ENCODE measurements at regions not wholly inside any gene's neighbourhood (a gene's known extent, or its start where the extent isn't known, plus 50 kb on each side); places are given as distances from the start of the nearest gene placed in this dataset.

- DNase-seq (ENCODE audit: low spot score) (no peak), ATAC-seq (no peak)
- H3K36me3 Mint-ChIP-seq: no peaks in the 10 kb centered on the region
- H3K4me3 Mint-ChIP-seq: no peak overlapping the region
- no peak overlapping the region for H3K27ac Mint-ChIP-seq
- no peaks in the 10 kb centered on the region for H3K4me1 Mint-ChIP-seq (ENCODE audit: low read depth in 2 of 2)
- H3K27me3 Mint-ChIP-seq: no peaks in the 10 kb centered on the region
- peaks cover 9% of the 10 kb centered on the region for H3K9me3 Mint-ChIP-seq
These were observed 396.5 kb downstream of the OCA2 start for GRCh38 chr15:27702581-27702980.

- Mint-ChIP-seq H3K4me3 (no peak overlapping the region), H3K27ac (no peak overlapping the region), H3K9me3 (peaks cover 9% of the 10 kb centered on the region), H3K27me3 (no peaks in the 10 kb centered on the region), H3K4me1 (ENCODE audit: low read depth in 2 of 2) (no peaks in the 10 kb centered on the region), H3K36me3 (no peaks in the 10 kb centered on the region)
- DNase-seq (ENCODE audit: low spot score) (no peak), ATAC-seq (no peak)
These were observed 397.2 kb downstream of the OCA2 start for GRCh38 chr15:27701956-27702355.

- H3K9me3 Mint-ChIP-seq: peaks cover 9% of the 10 kb centered on the region
- H3K27me3 Mint-ChIP-seq: no peaks in the 10 kb centered on the region
- no peak for ATAC-seq
- DNase-seq (ENCODE audit: low spot score): no peak
- H3K36me3 Mint-ChIP-seq: no peaks in the 10 kb centered on the region
- H3K27ac Mint-ChIP-seq: no peak overlapping the region
- no peaks in the 10 kb centered on the region for H3K4me1 Mint-ChIP-seq (ENCODE audit: low read depth in 2 of 2)
- no peak overlapping the region for H3K4me3 Mint-ChIP-seq
These were observed 398.1 kb downstream of the OCA2 start for GRCh38 chr15:27701014-27701413.

DNA sequence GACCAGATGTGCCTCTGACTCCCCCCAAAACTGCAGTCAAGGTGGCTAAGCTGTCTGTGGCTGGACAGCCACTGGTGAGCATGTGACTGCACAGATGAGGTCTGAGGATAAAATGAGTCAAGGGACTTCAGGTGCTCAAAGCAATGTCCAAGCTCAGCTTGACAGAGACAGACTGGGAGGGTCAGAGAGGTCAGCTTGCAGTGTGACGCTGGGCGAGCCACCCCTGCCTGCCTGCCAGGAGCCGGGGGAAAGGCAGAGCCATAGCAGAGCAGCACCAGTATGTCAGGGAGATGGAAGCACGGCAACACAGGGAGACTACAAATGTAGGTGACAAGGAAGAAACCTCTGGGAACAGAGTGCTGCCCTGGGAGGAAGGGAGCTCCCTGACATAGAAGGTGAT lies 399.4 kb downstream of the OCA2 start:
- Mint-ChIP-seq H3K27me3 (no peaks in the 10 kb centered on the region), H3K9me3 (peaks cover 8% of the 10 kb centered on the region), H3K27ac (no peak overlapping the region), H3K4me1 (ENCODE audit: low read depth in 2 of 2) (no peaks in the 10 kb centered on the region), H3K4me3 (no peak overlapping the region), H3K36me3 (no peaks in the 10 kb centered on the region)
- DNase-seq (ENCODE audit: low spot score) (no peak), ATAC-seq (no peak)

GRCh38 chr15:27696530-27696929 lies 402.6 kb downstream of the OCA2 start:
- no peak overlapping the region for H3K4me3 Mint-ChIP-seq
- ATAC-seq: peak in 1 of 2 donors; percentile 29
- H3K27me3 Mint-ChIP-seq: no peaks in the 10 kb centered on the region
- H3K9me3 Mint-ChIP-seq: peaks cover 10% of the 10 kb centered on the region
- H3K27ac Mint-ChIP-seq: no peak overlapping the region
- no peaks in the 10 kb centered on the region for H3K4me1 Mint-ChIP-seq (ENCODE audit: low read depth in 2 of 2)
- no peak for DNase-seq (ENCODE audit: low spot score)
- no peaks in the 10 kb centered on the region for H3K36me3 Mint-ChIP-seq

GRCh38 chr15:27695726-27696125 lies 403.4 kb downstream of the OCA2 start:
- Mint-ChIP-seq H3K27ac (no peak overlapping the region), H3K36me3 (no peaks in the 10 kb centered on the region), H3K9me3 (peaks cover 15% of the 10 kb centered on the region), H3K4me1 (ENCODE audit: low read depth in 2 of 2) (no peaks in the 10 kb centered on the region), H3K27me3 (no peaks in the 10 kb centered on the region), H3K4me3 (no peak overlapping the region)
- ATAC-seq: no peak
- DNase-seq (ENCODE audit: low spot score): no peak

DNA sequence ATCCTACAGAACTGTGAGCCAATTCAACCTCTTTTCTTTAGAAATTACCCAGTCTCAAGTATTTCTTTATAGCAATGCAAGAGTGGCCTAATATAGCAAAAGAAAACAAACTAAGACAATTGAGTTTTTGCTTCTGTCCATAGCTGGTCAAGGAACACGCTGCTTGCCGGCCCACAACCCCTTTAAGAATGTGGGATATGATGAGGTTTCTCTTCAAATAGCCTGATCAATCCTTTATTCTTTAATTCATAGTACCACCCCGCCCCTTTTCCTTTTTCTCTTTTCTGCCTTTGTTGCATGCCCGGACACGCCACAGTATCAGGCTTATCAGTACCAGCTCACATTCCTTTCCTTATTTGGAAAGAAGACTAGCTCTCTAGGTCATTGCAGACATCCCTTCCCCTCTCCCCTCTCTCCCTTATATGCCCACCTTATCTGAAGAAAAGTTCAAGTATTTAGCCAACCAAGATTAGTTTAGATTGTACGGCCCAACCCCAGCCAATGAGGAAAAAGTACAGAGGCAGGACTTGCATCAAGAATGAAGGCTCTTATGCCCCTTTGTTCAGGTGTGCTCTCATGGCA lies 404.5 kb downstream of the OCA2 start:
- H3K27me3 Mint-ChIP-seq: no peaks in the 10 kb centered on the region
- no peaks in the 10 kb centered on the region for H3K4me1 Mint-ChIP-seq (ENCODE audit: low read depth in 2 of 2)
- DNase-seq (ENCODE audit: low spot score) (no peak), ATAC-seq (no peak)
- H3K36me3 Mint-ChIP-seq: no peaks in the 10 kb centered on the region
- no peak overlapping the region for H3K4me3 Mint-ChIP-seq
- no peak overlapping the region for H3K27ac Mint-ChIP-seq
- peaks cover 15% of the 10 kb centered on the region for H3K9me3 Mint-ChIP-seq

DNA sequence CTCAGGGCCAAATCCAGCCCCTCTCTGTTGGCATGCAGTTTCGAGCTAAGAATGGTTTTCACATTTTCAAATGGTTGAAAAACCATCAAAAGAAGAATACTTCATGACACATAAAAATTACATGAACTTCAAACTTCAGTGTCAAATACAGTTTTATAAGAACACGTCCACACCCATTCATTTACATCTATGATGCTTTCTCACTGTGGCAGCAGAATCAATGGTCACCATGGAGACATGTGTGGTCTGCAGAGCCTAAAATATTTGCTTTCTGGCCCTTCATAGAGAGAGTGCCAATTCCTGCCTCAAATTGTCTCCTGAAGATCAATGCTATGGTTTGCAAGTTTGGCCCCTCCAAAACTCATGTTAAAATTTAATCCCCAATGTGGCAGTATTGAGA lies 405.8 kb downstream of the OCA2 start:
- H3K27me3 Mint-ChIP-seq: no peaks in the 10 kb centered on the region
- no peak overlapping the region for H3K4me3 Mint-ChIP-seq
- H3K27ac Mint-ChIP-seq: no peak overlapping the region
- no peaks in the 10 kb centered on the region for H3K4me1 Mint-ChIP-seq (ENCODE audit: low read depth in 2 of 2)
- H3K36me3 Mint-ChIP-seq: no peaks in the 10 kb centered on the region
- H3K9me3 Mint-ChIP-seq: peaks cover 15% of the 10 kb centered on the region
- DNase-seq (ENCODE audit: low spot score) (no peak), ATAC-seq (no peak)

DNA sequence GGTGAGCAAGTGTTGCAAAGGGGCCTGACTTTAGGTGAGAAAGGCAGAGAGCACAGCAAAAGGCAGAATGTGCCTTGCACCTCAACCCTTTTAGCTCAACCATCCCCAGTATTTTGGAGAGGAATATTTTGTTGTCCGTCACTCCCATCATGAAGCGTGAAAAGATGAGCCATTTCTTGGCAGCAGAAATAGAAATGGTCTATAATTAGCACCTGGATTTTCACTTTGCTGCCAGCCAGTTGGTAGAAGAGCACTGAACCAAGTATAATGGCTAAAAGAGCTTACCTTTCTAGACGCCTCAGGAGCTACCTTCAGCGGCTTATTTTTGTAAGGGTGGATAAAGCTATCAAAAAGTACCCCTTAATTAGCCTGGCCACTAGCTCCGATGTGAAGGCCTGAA lies 406.7 kb downstream of the OCA2 start:
- H3K27me3 Mint-ChIP-seq: no peaks in the 10 kb centered on the region
- H3K36me3 Mint-ChIP-seq: no peaks in the 10 kb centered on the region
- no peak overlapping the region for H3K4me3 Mint-ChIP-seq
- no peaks in the 10 kb centered on the region for H3K4me1 Mint-ChIP-seq (ENCODE audit: low read depth in 2 of 2)
- DNase-seq (ENCODE audit: low spot score) (no peak), ATAC-seq (no peak)
- H3K27ac Mint-ChIP-seq: no peak overlapping the region
- H3K9me3 Mint-ChIP-seq: peaks cover 15% of the 10 kb centered on the region

GRCh38 chr15:27690290-27690689 lies 408.8 kb downstream of the OCA2 start:
- Mint-ChIP-seq H3K36me3 (no peaks in the 10 kb centered on the region), H3K27ac (no peak overlapping the region), H3K27me3 (no peaks in the 10 kb centered on the region), H3K4me1 (ENCODE audit: low read depth in 2 of 2) (no peaks in the 10 kb centered on the region), H3K4me3 (no peak overlapping the region), H3K9me3 (peaks cover 15% of the 10 kb centered on the region)
- no peak for ATAC-seq
- no peak for DNase-seq (ENCODE audit: low spot score)

- Mint-ChIP-seq H3K27ac (no peak overlapping the region), H3K36me3 (no peaks in the 10 kb centered on the region), H3K27me3 (no peaks in the 10 kb centered on the region), H3K4me1 (ENCODE audit: low read depth in 2 of 2) (no peaks in the 10 kb centered on the region), H3K9me3 (peaks cover 9% of the 10 kb centered on the region), H3K4me3 (no peak overlapping the region)
- DNase-seq (ENCODE audit: low spot score) (no peak), ATAC-seq (no peak)
These were observed 412.1 kb downstream of the OCA2 start for GRCh38 chr15:27686971-27687370.

- ATAC-seq: no peak
- H3K4me1 Mint-ChIP-seq (ENCODE audit: low read depth in 2 of 2): no peaks in the 10 kb centered on the region
- DNase-seq (ENCODE audit: low spot score): no peak
- no peaks in the 10 kb centered on the region for H3K36me3 Mint-ChIP-seq
- no peak overlapping the region for H3K27ac Mint-ChIP-seq
- H3K4me3 Mint-ChIP-seq: no peak overlapping the region
- H3K9me3 Mint-ChIP-seq: peaks cover 9% of the 10 kb centered on the region
- no peaks in the 10 kb centered on the region for H3K27me3 Mint-ChIP-seq
These were observed 412.7 kb downstream of the OCA2 start for GRCh38 chr15:27686369-27686768.

- Mint-ChIP-seq H3K9me3 (peaks cover 4% of the 10 kb centered on the region), H3K27ac (no peak overlapping the region), H3K4me3 (no peak overlapping the region), H3K4me1 (ENCODE audit: low read depth in 2 of 2) (no peaks in the 10 kb centered on the region), H3K27me3 (no peaks in the 10 kb centered on the region), H3K36me3 (no peaks in the 10 kb centered on the region)
- ATAC-seq (no peak), DNase-seq (ENCODE audit: low spot score) (no peak)
These were observed 413.5 kb downstream of the OCA2 start for GRCh38 chr15:27685644-27686043.

DNA sequence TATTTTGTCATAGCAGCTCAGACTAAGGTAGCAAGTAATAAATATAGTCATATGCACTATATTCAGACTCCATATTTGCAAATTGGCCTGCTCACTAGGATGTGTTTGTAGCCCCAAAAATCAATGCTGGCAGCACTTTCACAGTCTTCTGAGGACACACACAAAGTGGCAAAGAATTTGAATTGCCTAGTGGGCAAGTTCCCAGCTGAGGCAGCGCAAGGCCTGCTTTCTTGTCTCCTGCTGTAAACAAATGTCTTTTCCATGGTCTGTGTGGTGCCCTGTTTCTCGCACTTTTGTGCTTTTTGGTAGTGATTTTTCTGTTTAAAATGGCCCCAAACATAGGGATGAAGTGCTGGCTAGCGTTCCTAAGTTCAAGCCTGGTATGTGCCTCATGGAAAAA lies 416.0 kb downstream of the OCA2 start:
- ATAC-seq (no peak), DNase-seq (ENCODE audit: low spot score) (no peak)
- Mint-ChIP-seq H3K27me3 (no peaks in the 10 kb centered on the region), H3K9me3 (no peaks in the 10 kb centered on the region), H3K36me3 (no peaks in the 10 kb centered on the region), H3K4me1 (ENCODE audit: low read depth in 2 of 2) (no peaks in the 10 kb centered on the region), H3K27ac (no peak overlapping the region), H3K4me3 (no peak overlapping the region)

DNA sequence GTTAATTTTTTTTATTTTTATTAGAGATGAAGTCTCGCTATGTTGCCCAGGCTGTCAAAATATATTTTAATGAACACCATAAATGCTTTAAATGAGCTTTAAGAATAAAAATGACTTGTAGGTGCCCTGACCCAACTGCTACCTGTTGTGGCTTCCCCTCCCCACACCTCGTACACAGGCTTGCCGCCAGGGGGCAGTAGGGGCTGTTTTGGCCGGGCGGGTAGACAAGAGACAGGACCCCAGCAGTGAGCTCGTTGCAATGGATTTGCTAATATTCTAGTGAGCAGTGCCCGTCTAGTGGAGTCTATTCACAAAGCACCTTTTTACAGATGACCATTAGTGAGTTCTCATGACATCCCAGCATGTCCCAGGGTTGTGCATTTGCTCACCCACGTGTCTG lies 418.1 kb downstream of the OCA2 start:
- Mint-ChIP-seq H3K27me3 (no peaks in the 10 kb centered on the region), H3K4me1 (ENCODE audit: low read depth in 2 of 2) (no peaks in the 10 kb centered on the region), H3K9me3 (no peaks in the 10 kb centered on the region), H3K36me3 (no peaks in the 10 kb centered on the region), H3K27ac (no peak overlapping the region), H3K4me3 (no peak overlapping the region)
- DNase-seq (ENCODE audit: low spot score): no peak
- no peak for ATAC-seq

Measured in natural killer cell treated with Interleukin-12 subunit alpha and Interleukin-12 subunit beta and Interleukin-15 and Interleukin-18, amount 100 ng/mL, for 72 hours (primary cell).